SW 1271 (cell line): ENCODE measurements at regions not wholly inside any gene's neighbourhood (a gene's known extent, or its start where the extent isn't known, plus 50 kb on each side); places are given as distances from the start of the nearest gene placed in this dataset.
"Not testable (repeated sequence)": the region's sequence is repeated elsewhere in the genome, so short reads cannot be mapped to it uniquely, and the experiment has no call there.

ENCODE experiments used
- DNase-seq, 2 experiments: peaks; one replicate each; lab custom pipeline; 2025; lab: John Stamatoyannopoulos, UW

- DNase-seq: no peak
Observed at GRCh38 chr11:27242591-27242990, 120.4 kb downstream of the CCDC34 start.

GRCh38 chr11:27241311-27242122 is 121.5 kb downstream of the CCDC34 start:
- no peak for DNase-seq

- DNase-seq: no peak
Observed at GRCh38 chr11:27239305-27239942, 123.6 kb downstream of the CCDC34 start.

GRCh38 chr11:27238811-27239210 is 124.2 kb downstream of the CCDC34 start:
- DNase-seq: no peak

- no peak for DNase-seq
Observed at GRCh38 chr11:27237643-27238042, 125.4 kb downstream of the CCDC34 start.

- DNase-seq: no peak
Observed at GRCh38 chr11:27234961-27235360, 128.1 kb downstream of the CCDC34 start.

GRCh38 chr11:27234043-27234668 is 128.9 kb downstream of the CCDC34 start:
- DNase-seq: no peak

GRCh38 chr11:27233654-27234042 is 129.4 kb downstream of the CCDC34 start:
- no peak for DNase-seq

GRCh38 chr11:27231530-27231929 is 131.5 kb downstream of the CCDC34 start:
- DNase-seq: no peak

- DNase-seq: no peak
Observed at GRCh38 chr11:27230192-27230572, 132.8 kb downstream of the CCDC34 start.

- no peak for DNase-seq
Observed at GRCh38 chr11:27229511-27230191, 133.4 kb downstream of the CCDC34 start.

GRCh38 chr11:27228906-27229290 is 134.1 kb downstream of the CCDC34 start:
- no peak for DNase-seq

- DNase-seq: no peak
Observed at GRCh38 chr11:27228232-27228905, 134.6 kb downstream of the CCDC34 start.

GRCh38 chr11:27227736-27228135 is 135.3 kb downstream of the CCDC34 start:
- no peak for DNase-seq

GRCh38 chr11:27219487-27220039 is 143.5 kb downstream of the CCDC34 start:
- not testable (repeated sequence) for DNase-seq

- DNase-seq: no peak
Observed at GRCh38 chr11:27218421-27219038, 144.5 kb downstream of the CCDC34 start.

- no peak for DNase-seq
Observed at GRCh38 chr11:27217948-27218420, 145.0 kb downstream of the CCDC34 start.

- no peak for DNase-seq
Observed at GRCh38 chr11:27217496-27217895, 145.5 kb downstream of the CCDC34 start.

GRCh38 chr11:27216270-27217149 is 146.5 kb downstream of the CCDC34 start:
- no peak for DNase-seq
